K562 (cell line): ENCODE measurements at regions not wholly inside any gene's neighbourhood (a gene's known extent, or its start where the extent isn't known, plus 50 kb on each side); places are given as distances from the start of the nearest gene placed in this dataset.

ENCODE experiments used
- ATAC-seq: fragments of 200-7000 bp; cut with Tn5 transposase; 3 replicates; pipeline ENCODE4 v1.9.1; 2020; ENCODE audit warnings: moderate library complexity
- BruUV-seq: library from RNA; stranded (reverse); fragments of 400-500 nt; replicated peaks from 2 replicates; lab custom pipeline; 2021; lab: Mats Ljungman, UMichigan
- CTCF ChIA-PET: fragments of 300-600 bp; formaldehyde crosslinking; extraction: SDS; loops from one replicate; lab custom pipeline; 2021; ENCODE audit warnings: low intra/inter-chr PET ratio; lab: Yijun Ruan, JAX
- POLR2A ChIA-PET: fragments of 300-600, 350-650 bp; sonication (Branson Sonifier 250); formaldehyde crosslinking; extraction: SDS; loops from one replicate; lab custom pipeline; 2021; ENCODE audit warnings: antibody characterized with exemption, inconsistent platforms; lab: Yijun Ruan, JAX
- DNase-seq, 4 experiments: peaks; one replicate each; pipeline versions ENCODE4 v3.0.0 to v3.0.0-alpha.2; 2011 to 2018; ENCODE audit warnings: low spot score in 3 of 4, mixed read lengths in 3 of 4; ENCODE audit errors: extremely low read depth in 1 of 4
- FAIRE-seq: peaks from 2 replicates; lab custom pipeline; 2011; peaks lifted over from hg19 to GRCh38; lab: Jason Lieb, UNC
- H2AFZ ChIP-seq: 2 replicates; pipeline ENCODE4 v1.6.0; 2011; ENCODE audit warnings: low read depth, low read length, control low read depth, inconsistent platforms
- H3K27ac ChIP-seq: fragments of 200-600 bp; 3 replicates; pipeline ENCODE4 v1.8.0; 2011; ENCODE audit warnings: low read depth, mild to moderate bottlenecking, control low read depth, inconsistent platforms, low read length, moderate library complexity, mixed read lengths; ENCODE audit errors: extremely low read depth
- H3K27me3 ChIP-seq, 2 experiments: fragments of 300-600 bp in 1 of 2; 2 replicates in 1 of 2; 3 replicates in 1 of 2; pipeline versions ENCODE4 v1.6.0 to v1.8.0; 2011; ENCODE audit warnings: inconsistent platforms in 2 of 2, low read length in 2 of 2, mild to moderate bottlenecking in 1 of 2, mixed read lengths in 1 of 2, moderate library complexity in 1 of 2; ENCODE audit not compliant: control insufficient read depth in 2 of 2, insufficient read depth in 2 of 2
- H3K36me3 ChIP-seq: fragments of 300-600 bp; 3 replicates; pipeline ENCODE4 v1.8.0; 2011; ENCODE audit warnings: mild to moderate bottlenecking, low read length, inconsistent platforms; ENCODE audit not compliant: control insufficient read depth, insufficient read depth
- H3K4me1 ChIP-seq, 2 experiments: fragments of 200-600 bp in 1 of 2; replicated peaks in 1 of 2; 2 replicates in 1 of 2; 3 replicates in 1 of 2; pipeline versions ENCODE4 v1.5.1 to v1.8.0; 2011; ENCODE audit warnings: inconsistent platforms in 2 of 2, low read length in 2 of 2, mild to moderate bottlenecking in 1 of 2, mixed read lengths in 1 of 2, moderate library complexity in 1 of 2; ENCODE audit not compliant: control insufficient read depth in 2 of 2, insufficient read depth in 2 of 2
- H3K4me2 ChIP-seq: 2 replicates; pipeline ENCODE4 v1.6.1; 2011; ENCODE audit warnings: low read length, control low read depth, inconsistent platforms, mixed read lengths; ENCODE audit not compliant: insufficient read depth
- H3K4me3 ChIP-seq: fragments of 200-600 bp; sonication (generic), shearing (Covaris generic); 2 replicates; pipeline ENCODE4 v1.5.1; 2016; ENCODE audit warnings: control low read depth, inconsistent platforms
- H3K79me2 ChIP-seq: fragments of 200-600 bp; 3 replicates; pipeline ENCODE4 v1.8.0; 2011; ENCODE audit warnings: low read length, inconsistent platforms; ENCODE audit not compliant: control insufficient read depth, insufficient read depth
- H3K9ac ChIP-seq, 2 experiments: 2 replicates each; pipeline versions ENCODE4 v1.6.0 to v1.6.1; 2011; ENCODE audit warnings: low read depth in 2 of 2, low read length in 2 of 2, control low read depth in 1 of 2, inconsistent platforms in 1 of 2, mild to moderate bottlenecking in 1 of 2, mixed read lengths in 1 of 2; ENCODE audit not compliant: insufficient read depth in 1 of 2
- H3K9me1 ChIP-seq: one replicate; pipeline ENCODE4 v1.6.0; 2011; ENCODE audit warnings: inconsistent platforms, mild to moderate bottlenecking, low read length, moderate library complexity; ENCODE audit not compliant: control insufficient read depth, insufficient read depth
- H3K9me3 ChIP-seq: replicated peaks from 2 replicates; pipeline ENCODE4 v1.5.1; 2011; ENCODE audit warnings: low read depth, low read length, inconsistent platforms; ENCODE audit not compliant: control insufficient read depth, insufficient read depth
- H4K20me1 ChIP-seq: replicated peaks from 2 replicates; pipeline ENCODE4 v1.6.1; 2011; ENCODE audit warnings: low read length, inconsistent platforms, mixed read lengths; ENCODE audit not compliant: control insufficient read depth, insufficient read depth
- BRCA1 ChIP-seq, 2 experiments: fragments of 450-650 bp in 1 of 2; sonication (generic) in 1 of 2; formaldehyde crosslinking in 1 of 2; IDR thresholded peaks; 2 replicates each; pipeline versions ENCODE4 v1.5.0 to v1.6.1; 2017 to 2020; ENCODE audit warnings: mild to moderate bottlenecking in 1 of 2, missing genetic modification reagents in 1 of 2
- CTBP1 ChIP-seq: fragments of 450-650 bp; IDR thresholded peaks from 2 replicates; pipeline ENCODE4 v1.6.1; 2016; ENCODE audit warnings: borderline replicate concordance
- GABPB1 ChIP-seq: sonication (generic); formaldehyde crosslinking; IDR thresholded peaks from 2 replicates; pipeline ENCODE4 v1.8.0; 2022; ENCODE audit warnings: mild to moderate bottlenecking, missing genetic modification reagents
- GTF2A2 ChIP-seq: IDR thresholded peaks from 2 replicates; pipeline ENCODE4 v1.6.1; 2016; ENCODE audit warnings: mild to moderate bottlenecking, missing genetic modification characterization, missing compliant biosample characterization
- MYC ChIP-seq, 2 experiments: fragments of 250-450 bp in 1 of 2; sonication (Bioruptor Pico) in 1 of 2; IDR thresholded peaks; 2 replicates each; pipeline versions ENCODE4 v1.5.1 to v1.6.1; 2012 to 2021; ENCODE audit warnings: low read depth in 2 of 2, borderline replicate concordance in 1 of 2, improper control_type of control experiment in 1 of 2, low read length in 1 of 2, mild to moderate bottlenecking in 1 of 2, moderate library complexity in 1 of 2
- MYNN ChIP-seq, 2 experiments: sonication (generic); formaldehyde crosslinking in 1 of 2; IDR thresholded peaks; 2 replicates each; pipeline versions ENCODE4 v1.5.0 to v1.6.1; 2016 to 2020; ENCODE audit warnings: antibody characterized with exemption in 1 of 2, missing genetic modification reagents in 1 of 2
- NFATC3 ChIP-seq: fragments of 450-650 bp; IDR thresholded peaks from 2 replicates; pipeline ENCODE4 v1.6.1; 2017; ENCODE audit warnings: mild to moderate bottlenecking
- NFRKB ChIP-seq: fragments of 450-650 bp; IDR thresholded peaks from 2 replicates; pipeline ENCODE4 v1.6.1; 2016; ENCODE audit warnings: low read depth
- NFXL1 ChIP-seq: fragments of 450-650 bp; formaldehyde crosslinking; IDR thresholded peaks from 2 replicates; pipeline ENCODE4 v1.4.0; 2021; ENCODE audit warnings: mild to moderate bottlenecking
- POLR2AphosphoS2 ChIP-seq: IDR thresholded peaks from 2 replicates; pipeline ENCODE4 v1.6.1; 2012; ENCODE audit warnings: low read length, improper control_type of control experiment
- PURB ChIP-seq: sonication (generic); formaldehyde crosslinking; IDR thresholded peaks from 2 replicates; pipeline ENCODE4 v1.9.0; 2021; ENCODE audit warnings: low read depth, mild to moderate bottlenecking, missing genetic modification reagents
- RBFOX2 ChIP-seq: fragments of 200-400 bp; formaldehyde crosslinking; IDR thresholded peaks from 2 replicates; pipeline ENCODE4 v1.6.1; 2017; ENCODE audit warnings: low read depth, mild to moderate bottlenecking, low read length, moderate library complexity
- SREBF2 ChIP-seq: sonication (generic); formaldehyde crosslinking; IDR thresholded peaks from 2 replicates; pipeline ENCODE4 v1.4.0; 2020; ENCODE audit warnings: mild to moderate bottlenecking, missing genetic modification reagents
- SRF ChIP-seq, 2 experiments: fragments of 250-450, 450-650 bp in 1 of 2; sonication (Bioruptor Pico) in 1 of 2; sonication (generic) in 1 of 2; formaldehyde crosslinking; IDR thresholded peaks; 2 replicates each; pipeline versions ENCODE4 v1.5.0 to v1.5.1; 2020 to 2022; ENCODE audit warnings: mild to moderate bottlenecking in 1 of 2, missing genetic modification reagents in 1 of 2
- TCFL5 ChIP-seq: fragments of 250-450 bp; sonication (Bioruptor Pico); conservative IDR thresholded peaks from 2 replicates; pipeline ENCODE4 v1.6.1; 2021; ENCODE audit warnings: mild to moderate bottlenecking, moderate library complexity, matching md5 sums
- TFAP4 ChIP-seq: sonication (generic); formaldehyde crosslinking; IDR thresholded peaks from 2 replicates; pipeline ENCODE4 v1.8.0; 2022; ENCODE audit warnings: missing genetic modification reagents, mild to moderate bottlenecking, moderate library complexity, borderline replicate concordance
- ZNF347 ChIP-seq: fragments of 450-650 bp; formaldehyde crosslinking; IDR thresholded peaks from 2 replicates; pipeline ENCODE4 v1.4.0; 2020; ENCODE audit warnings: low read depth, mild to moderate bottlenecking, moderate library complexity
- WGBS: fragments of 100-300 bp; shearing (Covaris generic); methylation state at CpG from one replicate; pipeline ENCODE4 v1.1.6; 2016; ENCODE audit warnings: low coverage, mixed read lengths; ENCODE audit not compliant: insufficient coverage; ENCODE audit errors: missing lambda C conversion rate; 5-methylcytosine and 5-hydroxymethylcytosine counted together
- in situ Hi-C: fragments of 300-500 bp; cut with MboI; formaldehyde crosslinking; loops from 4 replicates; pipeline ENCODE4 v1.15.0; 2018; ENCODE audit warnings: inconsistent platforms, mixed read lengths
- intact Hi-C: fragments of 100-400 bp; cut with micrococcal nuclease; formaldehyde crosslinking; loops from 2 replicates; pipeline ENCODE4 v1.14.2; 2022
- TF ChIP-seq, protein P1 (sequence below): fragments of 150-350 bp; IDR thresholded peaks from 2 replicates; pipeline ENCODE4 v1.6.1; 2014; ENCODE audit warnings: low read depth, mild to moderate bottlenecking, low read length, borderline replicate concordance

DNA sequence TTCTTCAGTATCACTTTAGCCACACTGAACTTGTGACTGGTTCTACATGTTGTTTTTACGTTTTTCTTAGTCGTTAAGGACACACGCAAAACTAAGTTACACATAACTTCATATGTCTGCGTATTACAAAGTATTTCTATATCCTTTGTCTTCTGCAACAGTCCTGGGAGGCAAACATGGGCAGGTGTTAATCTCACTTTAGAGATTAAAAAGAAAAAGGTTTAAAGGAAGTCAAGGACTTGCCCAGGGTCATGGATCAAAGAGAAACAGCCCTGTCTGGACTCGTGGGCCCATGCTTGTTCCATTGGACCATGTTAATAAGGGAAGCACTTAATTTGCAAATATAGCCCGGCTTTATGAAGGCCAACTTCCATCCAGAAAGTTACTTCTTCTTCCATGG lies 98.6 kb upstream of the LPP start:
- TF ChIP-seq NFRKB, result no peak
- TF ChIP-seq, protein P1, sequence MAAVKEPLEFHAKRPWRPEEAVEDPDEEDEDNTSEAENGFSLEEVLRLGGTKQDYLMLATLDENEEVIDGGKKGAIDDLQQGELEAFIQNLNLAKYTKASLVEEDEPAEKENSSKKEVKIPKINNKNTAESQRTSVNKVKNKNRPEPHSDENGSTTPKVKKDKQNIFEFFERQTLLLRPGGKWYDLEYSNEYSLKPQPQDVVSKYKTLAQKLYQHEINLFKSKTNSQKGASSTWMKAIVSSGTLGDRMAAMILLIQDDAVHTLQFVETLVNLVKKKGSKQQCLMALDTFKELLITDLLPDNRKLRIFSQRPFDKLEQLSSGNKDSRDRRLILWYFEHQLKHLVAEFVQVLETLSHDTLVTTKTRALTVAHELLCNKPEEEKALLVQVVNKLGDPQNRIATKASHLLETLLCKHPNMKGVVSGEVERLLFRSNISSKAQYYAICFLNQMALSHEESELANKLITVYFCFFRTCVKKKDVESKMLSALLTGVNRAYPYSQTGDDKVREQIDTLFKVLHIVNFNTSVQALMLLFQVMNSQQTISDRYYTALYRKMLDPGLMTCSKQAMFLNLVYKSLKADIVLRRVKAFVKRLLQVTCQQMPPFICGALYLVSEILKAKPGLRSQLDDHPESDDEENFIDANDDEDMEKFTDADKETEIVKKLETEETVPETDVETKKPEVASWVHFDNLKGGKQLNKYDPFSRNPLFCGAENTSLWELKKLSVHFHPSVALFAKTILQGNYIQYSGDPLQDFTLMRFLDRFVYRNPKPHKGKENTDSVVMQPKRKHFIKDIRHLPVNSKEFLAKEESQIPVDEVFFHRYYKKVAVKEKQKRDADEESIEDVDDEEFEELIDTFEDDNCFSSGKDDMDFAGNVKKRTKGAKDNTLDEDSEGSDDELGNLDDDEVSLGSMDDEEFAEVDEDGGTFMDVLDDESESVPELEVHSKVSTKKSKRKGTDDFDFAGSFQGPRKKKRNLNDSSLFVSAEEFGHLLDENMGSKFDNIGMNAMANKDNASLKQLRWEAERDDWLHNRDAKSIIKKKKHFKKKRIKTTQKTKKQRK, result no peak
- no peak for TF ChIP-seq MYNN (IDR thresholded peaks at IDR 0.05)
- no peak for TF ChIP-seq MYNN (CRISPR knock-in tag; IDR thresholded peaks at IDR 0.05)
- TF ChIP-seq ZNF347 (CRISPR knock-in tag), result no peak
- TF ChIP-seq CTBP1, result no peak
- no peak for TF ChIP-seq POLR2AphosphoS2
- no peak for TF ChIP-seq GTF2A2 (tag)
- no peak for TF ChIP-seq NFXL1 (CRISPR knock-in tag)
- no peak for TF ChIP-seq TCFL5
- no peak for TF ChIP-seq BRCA1 (IDR thresholded peaks at IDR 0.05)
- TF ChIP-seq BRCA1 (CRISPR knock-in tag; IDR thresholded peaks at IDR 0.05), result no peak
- no peak for TF ChIP-seq SRF (CRISPR knock-in tag; IDR thresholded peaks at IDR 0.05)
- TF ChIP-seq SREBF2 (CRISPR knock-in tag), result no peak
- no peak for TF ChIP-seq PURB (CRISPR knock-in tag)
- no peak for TF ChIP-seq NFATC3
- no peak for TF ChIP-seq TFAP4
- no peak for TF ChIP-seq MYC (IDR thresholded peaks at IDR 0.05; ENCODE audit: low read depth, low read length)
- no peak for TF ChIP-seq MYC (CRISPR knock-in tag; IDR thresholded peaks at IDR 0.05; ENCODE audit: borderline replicate concordance, low read depth)
- no peak for TF ChIP-seq GABPB1 (CRISPR knock-in tag)
- no peak for TF ChIP-seq RBFOX2
- TF ChIP-seq, all 486 proteins: peak for 0
- ATAC-seq (no peak), DNase-seq (no peak), FAIRE-seq (no peak)
- H3K79me2 ChIP-seq, result no peaks in the 10 kb centered on the region
- H2AFZ ChIP-seq, result no peak overlapping the region
- H3K4me1 ChIP-seq, result no peaks in the 10 kb centered on the region
- H3K9ac ChIP-seq, result no peak overlapping the region
- ChIA-PET POLR2A (no interaction called here), CTCF (no interaction called here)
- no peaks in the 10 kb centered on the region for H4K20me1 ChIP-seq
- H3K36me3 ChIP-seq, result no peaks in the 10 kb centered on the region
- H3K4me2 ChIP-seq, result no peak overlapping the region
- 0% methylated on average over 6 of the region's 6 CpGs for WGBS
- H3K9me1 ChIP-seq, result no peaks in the 10 kb centered on the region
- intact Hi-C loops (no loop called here), in situ Hi-C loops (no loop called here)
- H3K9me3 ChIP-seq, result no peaks in the 10 kb centered on the region
- H3K27me3 ChIP-seq, result peaks cover 0 to 6% of the 10 kb centered on the region in 2 experiments; a peak in 1 of 5 replicates
- no peak overlapping the region for H3K27ac ChIP-seq
- no peak overlapping the region for H3K4me3 ChIP-seq
- no TSS peak for BruUV-seq
